Body of pancreas (tissue), 4 donors: ENCODE measurements at regions not wholly inside any gene's neighbourhood (a gene's known extent, or its start where the extent isn't known, plus 50 kb on each side); places are given as distances from the start of the nearest gene placed in this dataset.

Source experiments
- ATAC-seq: fragments of 150-250 bp; one replicate; pipeline ENCODE4 v1.9.1; 2016
- DNase-seq, 4 donors: peaks; one replicate each; pipeline ENCODE4 v3.0.0-alpha.2; 2019
- H3K27ac ChIP-seq, 4 donors: fragments of 200-600 bp; sonication (generic); 1 replicate in 3 of 4; 2 replicates in 1 of 4; pipeline versions ENCODE4 v1.5.1 to v1.6.1; 2016 to 2019; ENCODE audit warnings: mild to moderate bottlenecking in 1 of 4, mixed read lengths in 1 of 4, moderate library complexity in 1 of 4
- H3K27me3 ChIP-seq, 2 donors: fragments of 200-600 bp; sonication (generic); one replicate each; pipeline ENCODE4 v1.6.0; 2016; ENCODE audit warnings: mild to moderate bottlenecking in 1 of 2
- H3K36me3 ChIP-seq, 2 donors: fragments of 200-600 bp; sonication (generic); replicated peaks in 1 of 2; 2 replicates each; pipeline ENCODE4 v1.5.1; 2016; ENCODE audit warnings: low read depth in 2 of 2; ENCODE audit not compliant: insufficient read depth in 1 of 2
- H3K4me1 ChIP-seq: fragments of 200-600 bp; sonication (generic); one replicate; pipeline ENCODE4 v1.6.0; 2016
- H3K4me3 ChIP-seq, 2 donors: fragments of 200-600 bp; sonication (generic); 1 replicate in 1 of 2; 2 replicates in 1 of 2; pipeline ENCODE4 v1.5.1; 2016 to 2019
- H3K9me3 ChIP-seq, 3 donors: fragments of 200-600 bp; sonication (generic); 1 replicate in 2 of 3; 2 replicates in 1 of 3; pipeline ENCODE4 v1.5.1; 2016
- CTCF ChIP-seq, 7 experiments: fragments of 450-650 bp in 4 of 7; fragments of 200-600 bp in 3 of 7; sonication (generic) in 3 of 7; IDR thresholded peaks; one replicate each; pipeline ENCODE4 v1.5.1; 2016 to 2019; ENCODE audit warnings: antibody characterized with exemption in 7 of 7
- POLR2A ChIP-seq, 3 donors: fragments of 450-650 bp; IDR thresholded peaks; one replicate each; pipeline ENCODE4 v1.6.1; 2016; ENCODE audit warnings: antibody characterized with exemption in 3 of 3, mild to moderate bottlenecking in 2 of 3
- intact Hi-C: fragments of 100-400 bp; cut with DNase I; formaldehyde crosslinking; loops from one replicate; pipeline ENCODE4 v1.15.1; 2023

- H3K27ac ChIP-seq, result no peak overlapping the region
- no peak for ATAC-seq
- no peak for DNase-seq
- no peaks in the 10 kb centered on the region for H3K36me3 ChIP-seq
- no peaks in the 10 kb centered on the region for H3K27me3 ChIP-seq
- no peak for TF ChIP-seq POLR2A (IDR thresholded peaks at IDR 0.05)
- TF ChIP-seq CTCF (IDR thresholded peaks at IDR 0.05), result no peak
- no peaks in the 10 kb centered on the region for H3K4me1 ChIP-seq
- H3K9me3 ChIP-seq, result no peaks in the 10 kb centered on the region
- no peak overlapping the region for H3K4me3 ChIP-seq
- intact Hi-C loops, result no loop called here
Observed at GRCh38 chr11:94715225-94715624, 52.9 kb upstream of the AMOTL1 start.

GRCh38 chr11:94717667-94718066 is 50.5 kb upstream of the AMOTL1 start:
- Histone ChIP-seq H3K27me3 (no peaks in the 10 kb centered on the region), H3K36me3 (no peaks in the 10 kb centered on the region), H3K27ac (no peak overlapping the region), H3K4me1 (no peaks in the 10 kb centered on the region), H3K9me3 (no peaks in the 10 kb centered on the region), H3K4me3 (no peak overlapping the region)
- TF ChIP-seq CTCF (IDR thresholded peaks at IDR 0.05) (no peak), POLR2A (IDR thresholded peaks at IDR 0.05) (no peak)
- no peak for ATAC-seq
- no peak for DNase-seq
- intact Hi-C loops, result no loop called here
